GM23338 (cell line): ENCODE measurements at regions not wholly inside any gene's neighbourhood (a gene's known extent, or its start where the extent isn't known, plus 50 kb on each side); places are given as distances from the start of the nearest gene placed in this dataset.

Experiments
- ATAC-seq: fragments of 200-7000 bp; cut with Tn5 transposase; 3 replicates; pipeline ENCODE4 v1.9.1; 2020
- DNase-seq: peaks from one replicate; pipeline ENCODE4 v3.0.0-alpha.2; 2015; ENCODE audit warnings: low spot score
- H2AFZ ChIP-seq: fragments of 200-600 bp; sonication (generic); 2 replicates; pipeline ENCODE4 v1.8.0; 2016; ENCODE audit warnings: antibody characterized with exemption, mild to moderate bottlenecking, moderate library complexity
- H3F3A ChIP-seq: fragments of 200-600 bp; sonication (generic); replicated peaks from 2 replicates; pipeline ENCODE4 v1.8.0; 2017; ENCODE audit warnings: antibody characterized with exemption, mixed run types, low read depth
- H3K27ac ChIP-seq: fragments of 200-600 bp; sonication (generic); 2 replicates; pipeline ENCODE4 v1.6.1; 2016; ENCODE audit warnings: low read depth
- H3K27me3 ChIP-seq: fragments of 200-600 bp; sonication (generic); 2 replicates; pipeline ENCODE4 v1.8.0; 2016; ENCODE audit warnings: mild to moderate bottlenecking, mixed run types, moderate library complexity; ENCODE audit not compliant: insufficient read depth
- H3K36me3 ChIP-seq: fragments of 200-600 bp; sonication (generic); 2 replicates; pipeline ENCODE4 v1.8.0; 2016; ENCODE audit warnings: mild to moderate bottlenecking; ENCODE audit not compliant: insufficient read depth
- H3K4me1 ChIP-seq: fragments of 200-600 bp; sonication (generic); 2 replicates; pipeline ENCODE4 v1.8.0; 2016; ENCODE audit warnings: mild to moderate bottlenecking, moderate library complexity; ENCODE audit not compliant: insufficient read depth
- H3K4me2 ChIP-seq: fragments of 200-600 bp; sonication (generic); 2 replicates; pipeline ENCODE4 v1.7.1; 2017; ENCODE audit warnings: mixed run types
- H3K4me3 ChIP-seq: fragments of 200-600 bp; sonication (generic); 2 replicates; pipeline ENCODE4 v1.6.1; 2016; ENCODE audit warnings: mixed run types
- H3K79me2 ChIP-seq: fragments of 200-600 bp; sonication (generic); replicated peaks from 2 replicates; pipeline ENCODE4 v1.8.0; 2017; ENCODE audit warnings: mild to moderate bottlenecking; ENCODE audit not compliant: insufficient read depth
- H3K9me2 ChIP-seq: fragments of 200-600 bp; sonication (generic); 2 replicates; pipeline ENCODE4 v1.8.0; 2017; ENCODE audit not compliant: insufficient read depth
- H4K20me1 ChIP-seq: fragments of 200-600 bp; sonication (generic); replicated peaks from 2 replicates; pipeline ENCODE4 v1.8.0; 2017; ENCODE audit warnings: mild to moderate bottlenecking; ENCODE audit not compliant: insufficient read depth
- H3K27ac Mint-ChIP-seq: 2 replicates; pipeline ENCODE4 v1.8.0; 2020; ENCODE audit warnings: inconsistent platforms, mild to moderate bottlenecking, moderate library complexity, mixed read lengths
- H3K27me3 Mint-ChIP-seq: 3 replicates; pipeline ENCODE4 v1.8.0; 2022; ENCODE audit warnings: low read depth, mild to moderate bottlenecking, moderate library complexity, mixed read lengths, inconsistent platforms; ENCODE audit not compliant: insufficient read depth, poor library complexity
- H3K36me3 Mint-ChIP-seq: 3 replicates; pipeline ENCODE4 v1.8.0; 2021; ENCODE audit warnings: low read depth, mild to moderate bottlenecking, inconsistent platforms, moderate library complexity, mixed read lengths
- H3K4me1 Mint-ChIP-seq: 3 replicates; pipeline ENCODE4 v1.8.0; 2020; ENCODE audit warnings: mild to moderate bottlenecking, inconsistent platforms, mixed read lengths
- H3K4me3 Mint-ChIP-seq: 3 replicates; pipeline ENCODE4 v1.8.0; 2021; ENCODE audit warnings: moderate library complexity, mild to moderate bottlenecking, inconsistent platforms, mixed read lengths
- H3K9me3 Mint-ChIP-seq: 3 replicates; pipeline ENCODE4 v1.8.0; 2020; ENCODE audit warnings: moderate library complexity, mild to moderate bottlenecking, inconsistent platforms, mixed read lengths
- CREB1 ChIP-seq: fragments of 250-450 bp; sonication (Bioruptor Pico); IDR thresholded peaks from 2 replicates; pipeline ENCODE4 v1.5.0; 2020; ENCODE audit warnings: low read depth, mild to moderate bottlenecking, moderate library complexity
- EZH2 ChIP-seq: fragments of 200-600 bp; sonication (generic); IDR thresholded peaks from one replicate; pipeline ENCODE4 v1.8.0; 2017; ENCODE audit warnings: antibody characterized with exemption, mild to moderate bottlenecking, low read depth; ENCODE audit not compliant: unreplicated experiment
- JUNB ChIP-seq: IDR thresholded peaks from one replicate; pipeline ENCODE4 v1.6.1; 2016; ENCODE audit warnings: antibody characterized with exemption; ENCODE audit not compliant: unreplicated experiment
- NANOG ChIP-seq: IDR thresholded peaks from 2 replicates; pipeline ENCODE4 v1.6.1; 2016; ENCODE audit warnings: antibody characterized with exemption, borderline replicate concordance
- POLR2AphosphoS5 ChIP-seq: IDR thresholded peaks from 2 replicates; pipeline ENCODE4 v1.6.1; 2016; ENCODE audit warnings: antibody characterized with exemption, low read depth
- STAT1 ChIP-seq: IDR thresholded peaks from one replicate; pipeline ENCODE4 v1.6.1; 2016; ENCODE audit warnings: antibody characterized with exemption; ENCODE audit not compliant: unreplicated experiment
- ZNF114 ChIP-seq: fragments of 250-450 bp; sonication (Bioruptor Pico); IDR thresholded peaks from 2 replicates; pipeline ENCODE4 v1.5.0; 2020; ENCODE audit warnings: mild to moderate bottlenecking, moderate library complexity
- ZNF331 ChIP-seq: fragments of 250-450 bp; sonication (Bioruptor Pico); IDR thresholded peaks from 2 replicates; pipeline ENCODE4 v1.5.0; 2020; ENCODE audit warnings: low read depth, mild to moderate bottlenecking, moderate library complexity
- ZNF462 ChIP-seq: fragments of 250-450 bp; sonication (Bioruptor Pico); IDR thresholded peaks from 2 replicates; pipeline ENCODE4 v1.5.0; 2020; ENCODE audit warnings: mild to moderate bottlenecking, moderate library complexity
- TF ChIP-seq, protein P1 (sequence below): IDR thresholded peaks from one replicate; pipeline ENCODE4 v1.6.1; 2018; ENCODE audit warnings: antibody characterized with exemption; ENCODE audit not compliant: unreplicated experiment
- TF ChIP-seq, protein P2 (sequence below): IDR thresholded peaks from 2 replicates; pipeline ENCODE4 v1.6.1; 2016; ENCODE audit warnings: antibody characterized with exemption
- TF ChIP-seq, protein P3 (sequence below), 2 experiments: fragments of 200-600 bp in 1 of 2; sonication (generic) in 1 of 2; conservative IDR thresholded peaks; 2 replicates each; pipeline versions ENCODE4 v1.5.1 to v1.6.1; 2016 to 2017; ENCODE audit warnings: antibody characterized with exemption in 2 of 2, low read depth in 2 of 2, mild to moderate bottlenecking in 2 of 2, moderate library complexity in 1 of 2

- TF ChIP-seq, protein P1, sequence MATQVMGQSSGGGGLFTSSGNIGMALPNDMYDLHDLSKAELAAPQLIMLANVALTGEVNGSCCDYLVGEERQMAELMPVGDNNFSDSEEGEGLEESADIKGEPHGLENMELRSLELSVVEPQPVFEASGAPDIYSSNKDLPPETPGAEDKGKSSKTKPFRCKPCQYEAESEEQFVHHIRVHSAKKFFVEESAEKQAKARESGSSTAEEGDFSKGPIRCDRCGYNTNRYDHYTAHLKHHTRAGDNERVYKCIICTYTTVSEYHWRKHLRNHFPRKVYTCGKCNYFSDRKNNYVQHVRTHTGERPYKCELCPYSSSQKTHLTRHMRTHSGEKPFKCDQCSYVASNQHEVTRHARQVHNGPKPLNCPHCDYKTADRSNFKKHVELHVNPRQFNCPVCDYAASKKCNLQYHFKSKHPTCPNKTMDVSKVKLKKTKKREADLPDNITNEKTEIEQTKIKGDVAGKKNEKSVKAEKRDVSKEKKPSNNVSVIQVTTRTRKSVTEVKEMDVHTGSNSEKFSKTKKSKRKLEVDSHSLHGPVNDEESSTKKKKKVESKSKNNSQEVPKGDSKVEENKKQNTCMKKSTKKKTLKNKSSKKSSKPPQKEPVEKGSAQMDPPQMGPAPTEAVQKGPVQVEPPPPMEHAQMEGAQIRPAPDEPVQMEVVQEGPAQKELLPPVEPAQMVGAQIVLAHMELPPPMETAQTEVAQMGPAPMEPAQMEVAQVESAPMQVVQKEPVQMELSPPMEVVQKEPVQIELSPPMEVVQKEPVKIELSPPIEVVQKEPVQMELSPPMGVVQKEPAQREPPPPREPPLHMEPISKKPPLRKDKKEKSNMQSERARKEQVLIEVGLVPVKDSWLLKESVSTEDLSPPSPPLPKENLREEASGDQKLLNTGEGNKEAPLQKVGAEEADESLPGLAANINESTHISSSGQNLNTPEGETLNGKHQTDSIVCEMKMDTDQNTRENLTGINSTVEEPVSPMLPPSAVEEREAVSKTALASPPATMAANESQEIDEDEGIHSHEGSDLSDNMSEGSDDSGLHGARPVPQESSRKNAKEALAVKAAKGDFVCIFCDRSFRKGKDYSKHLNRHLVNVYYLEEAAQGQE = no peak
- TF ChIP-seq EZH2 (no peak), NANOG (no peak), JUNB (no peak), ZNF114 (CRISPR knock-in tag) (no peak), STAT1 (no peak)
Measured at GRCh38 chr1:198047913-198048312, 108.9 kb upstream of the NEK7 start (continued).

- Histone ChIP-seq H3K27me3 (no peaks in the 10 kb centered on the region), H3K4me2 (no peak overlapping the region), H3K36me3 (no peaks in the 10 kb centered on the region), H3K27ac (no peak overlapping the region), H4K20me1 (no peaks in the 10 kb centered on the region), H3K4me3 (no peak overlapping the region), H2AFZ (no peak overlapping the region), H3K79me2 (no peaks in the 10 kb centered on the region), H3F3A (no peaks in the 10 kb centered on the region), H3K9me2 (no peaks in the 10 kb centered on the region), H3K4me1 (no peaks in the 10 kb centered on the region)
- Mint-ChIP-seq H3K9me3 (no peaks in the 10 kb centered on the region), H3K36me3 (no peaks in the 10 kb centered on the region), H3K27ac (no peak overlapping the region), H3K27me3 (no peaks in the 10 kb centered on the region), H3K4me1 (no peaks in the 10 kb centered on the region), H3K4me3 (no peak overlapping the region)
- DNase-seq (no peak), ATAC-seq (no peak)
- TF ChIP-seq, protein P2, sequence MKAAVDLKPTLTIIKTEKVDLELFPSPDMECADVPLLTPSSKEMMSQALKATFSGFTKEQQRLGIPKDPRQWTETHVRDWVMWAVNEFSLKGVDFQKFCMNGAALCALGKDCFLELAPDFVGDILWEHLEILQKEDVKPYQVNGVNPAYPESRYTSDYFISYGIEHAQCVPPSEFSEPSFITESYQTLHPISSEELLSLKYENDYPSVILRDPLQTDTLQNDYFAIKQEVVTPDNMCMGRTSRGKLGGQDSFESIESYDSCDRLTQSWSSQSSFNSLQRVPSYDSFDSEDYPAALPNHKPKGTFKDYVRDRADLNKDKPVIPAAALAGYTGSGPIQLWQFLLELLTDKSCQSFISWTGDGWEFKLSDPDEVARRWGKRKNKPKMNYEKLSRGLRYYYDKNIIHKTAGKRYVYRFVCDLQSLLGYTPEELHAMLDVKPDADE = no peak
- TF ChIP-seq ZNF462 = no peak
- no peak for TF ChIP-seq NANOG
- TF ChIP-seq ZNF114 (CRISPR knock-in tag) = no peak
- TF ChIP-seq, protein P3, sequence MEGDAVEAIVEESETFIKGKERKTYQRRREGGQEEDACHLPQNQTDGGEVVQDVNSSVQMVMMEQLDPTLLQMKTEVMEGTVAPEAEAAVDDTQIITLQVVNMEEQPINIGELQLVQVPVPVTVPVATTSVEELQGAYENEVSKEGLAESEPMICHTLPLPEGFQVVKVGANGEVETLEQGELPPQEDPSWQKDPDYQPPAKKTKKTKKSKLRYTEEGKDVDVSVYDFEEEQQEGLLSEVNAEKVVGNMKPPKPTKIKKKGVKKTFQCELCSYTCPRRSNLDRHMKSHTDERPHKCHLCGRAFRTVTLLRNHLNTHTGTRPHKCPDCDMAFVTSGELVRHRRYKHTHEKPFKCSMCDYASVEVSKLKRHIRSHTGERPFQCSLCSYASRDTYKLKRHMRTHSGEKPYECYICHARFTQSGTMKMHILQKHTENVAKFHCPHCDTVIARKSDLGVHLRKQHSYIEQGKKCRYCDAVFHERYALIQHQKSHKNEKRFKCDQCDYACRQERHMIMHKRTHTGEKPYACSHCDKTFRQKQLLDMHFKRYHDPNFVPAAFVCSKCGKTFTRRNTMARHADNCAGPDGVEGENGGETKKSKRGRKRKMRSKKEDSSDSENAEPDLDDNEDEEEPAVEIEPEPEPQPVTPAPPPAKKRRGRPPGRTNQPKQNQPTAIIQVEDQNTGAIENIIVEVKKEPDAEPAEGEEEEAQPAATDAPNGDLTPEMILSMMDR (conservative IDR thresholded peaks at IDR 0.05; ENCODE audit: low read depth in 2 of 2) = no peak
- no peak for TF ChIP-seq CREB1
- no peak for TF ChIP-seq EZH2
- no peak for TF ChIP-seq JUNB
- no peak for TF ChIP-seq ZNF331
- no peak for TF ChIP-seq POLR2AphosphoS5
Measured at GRCh38 chr1:198054510-198054909, 102.3 kb upstream of the NEK7 start.
